BLaER1 treated with 17β-estradiol and CSF1 and Interleukin-3, amounts not matched to agents 10 nM and 100 nM (cell line): ENCODE measurements at regions not wholly inside any gene's neighbourhood (a gene's known extent, or its start where the extent isn't known, plus 50 kb on each side); places are given as distances from the start of the nearest gene placed in this dataset.

ENCODE experiments used
- H3K27ac ChIP-seq, 11 experiments: shearing (Covaris generic); formaldehyde crosslinking; 2 replicates each; pipeline ENCODE4 v1.8.1; 2022
- H3K27me3 ChIP-seq, 11 experiments: shearing (Covaris generic); formaldehyde crosslinking; 2 replicates each; pipeline ENCODE4 v1.8.1; 2022
- H3K36me3 ChIP-seq, 11 experiments: shearing (Covaris generic); formaldehyde crosslinking; 2 replicates each; pipeline ENCODE4 v1.8.1; 2022
- H3K4me1 ChIP-seq, 10 experiments: shearing (Covaris generic); formaldehyde crosslinking; 2 replicates each; pipeline ENCODE4 v1.8.1; 2022
- H3K4me2 ChIP-seq, 11 experiments: shearing (Covaris generic); formaldehyde crosslinking; 2 replicates each; pipeline ENCODE4 v1.8.1; 2022
- H3K4me3 ChIP-seq, 10 experiments: shearing (Covaris generic); formaldehyde crosslinking; 2 replicates each; pipeline ENCODE4 v1.8.1; 2022
- H3K9ac ChIP-seq, 11 experiments: shearing (Covaris generic); formaldehyde crosslinking; 2 replicates each; pipeline ENCODE4 v1.8.1; 2022
- H3K9me3 ChIP-seq, 11 experiments: shearing (Covaris generic); formaldehyde crosslinking; replicated peaks in 1 of 11; 2 replicates each; pipeline ENCODE4 v1.8.1; 2022
- H4K20me1 ChIP-seq, 11 experiments: shearing (Covaris generic); formaldehyde crosslinking; 2 replicates each; pipeline ENCODE4 v1.8.1; 2022
- Cebpa-rat ChIP-seq, 11 experiments: shearing (Covaris generic); IDR thresholded peaks; 2 replicates each; pipeline ENCODE4 v1.8.1; 2022

DNA sequence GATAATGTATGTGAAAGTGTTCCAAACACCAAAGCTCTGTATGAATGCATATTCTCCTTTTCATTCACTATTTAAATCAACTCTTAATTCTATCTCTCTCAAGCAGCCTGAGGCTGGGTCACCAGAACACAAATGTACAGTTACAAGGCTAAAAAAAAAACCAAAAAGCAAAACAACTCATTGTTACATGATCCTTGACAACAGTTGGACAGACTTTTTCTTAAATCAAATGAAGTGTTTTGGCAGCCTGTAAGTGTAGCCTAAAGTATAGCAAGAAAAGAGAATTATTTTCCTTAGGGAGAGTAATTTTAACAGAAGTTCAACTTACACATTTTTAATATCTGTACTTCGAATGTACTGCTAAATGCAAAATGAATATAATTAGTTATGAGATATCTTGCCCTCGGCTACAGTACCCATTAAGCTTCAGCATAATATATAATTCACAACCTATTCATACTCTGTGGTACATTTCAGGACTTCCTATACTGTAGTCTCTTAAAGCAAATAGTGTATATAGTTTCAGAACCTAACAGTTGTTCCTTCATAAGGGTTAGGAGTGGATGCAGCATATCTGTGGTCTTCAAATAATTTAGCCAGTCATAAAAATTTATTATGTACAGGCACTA is 214.0 kb upstream of the BTG1 start:
- TF ChIP-seq Cebpa-rat (IDR thresholded peaks at IDR 0.05) = no peak
- Histone ChIP-seq H3K9ac (no peak overlapping the region), H3K36me3 (peaks cover 0 to 7% (median 0%) of the 10 kb centered on the region in 11 experiments; a peak in 1 of 22 replicates), H3K4me1 (peaks cover 46 to 56% (median 52%) of the 10 kb centered on the region in 10 experiments), H3K4me2 (peak overlapping the region in 3 of 11 experiments; percentile 26 to 89 (median 69); a peak in 5 of 22 replicates), H3K4me3 (no peak overlapping the region), H3K9me3 (peaks cover 18 to 46% (median 30%) of the 10 kb centered on the region in 11 experiments; a peak in 20 of 22 replicates), H3K27me3 (no peaks in the 10 kb centered on the region), H3K27ac (peak overlapping the region in 3 of 11 experiments; percentile 41 to 97 (median 94); a peak in 3 of 22 replicates), H4K20me1 (no peaks in the 10 kb centered on the region)

DNA sequence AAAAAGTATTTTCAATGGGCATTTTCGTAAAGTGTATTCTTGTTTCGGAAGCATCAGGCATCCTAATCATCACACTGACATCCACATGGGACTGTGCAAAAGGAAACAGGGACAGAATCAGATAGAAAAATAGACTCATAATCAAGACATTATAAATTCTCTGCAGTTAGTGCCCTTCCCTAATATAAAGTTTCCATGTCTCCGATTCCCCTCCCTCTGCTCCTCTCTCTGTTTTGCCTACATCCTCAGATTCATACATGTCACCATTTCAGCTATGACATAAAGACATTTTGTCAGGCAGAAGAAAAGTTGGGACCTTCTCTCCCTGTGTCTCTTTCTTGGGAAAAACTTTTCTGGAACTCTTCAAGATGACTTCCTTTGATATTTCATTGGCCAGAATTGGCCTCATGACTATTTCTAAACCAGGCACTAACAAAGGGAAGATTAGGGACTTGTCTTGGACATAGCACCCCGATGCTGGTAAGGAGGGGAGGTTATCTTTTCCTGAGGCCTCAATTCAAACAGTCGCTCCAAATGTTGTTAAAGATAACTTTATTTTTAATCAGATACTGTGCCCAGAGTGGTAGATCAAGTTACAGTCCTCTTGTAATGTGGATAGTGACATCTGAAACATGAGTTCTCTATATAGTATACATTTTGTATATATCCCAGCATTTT is 212.1 kb upstream of the BTG1 start:
- no peak overlapping the region for H3K27ac ChIP-seq
- H3K4me2 ChIP-seq = no peak overlapping the region
- H3K36me3 ChIP-seq = peaks cover 0 to 15% (median 0%) of the 10 kb centered on the region in 11 experiments; a peak in 2 of 22 replicates
- H3K9me3 ChIP-seq = peaks cover 30 to 54% (median 41%) of the 10 kb centered on the region in 11 experiments; a peak in 21 of 22 replicates
- no peak overlapping the region for H3K9ac ChIP-seq
- no peaks in the 10 kb centered on the region for H4K20me1 ChIP-seq
- no peak for TF ChIP-seq Cebpa-rat (IDR thresholded peaks at IDR 0.05)
- peaks cover 31 to 42% (median 37%) of the 10 kb centered on the region in 10 experiments for H3K4me1 ChIP-seq
- no peaks in the 10 kb centered on the region for H3K27me3 ChIP-seq
- no peak overlapping the region for H3K4me3 ChIP-seq

DNA sequence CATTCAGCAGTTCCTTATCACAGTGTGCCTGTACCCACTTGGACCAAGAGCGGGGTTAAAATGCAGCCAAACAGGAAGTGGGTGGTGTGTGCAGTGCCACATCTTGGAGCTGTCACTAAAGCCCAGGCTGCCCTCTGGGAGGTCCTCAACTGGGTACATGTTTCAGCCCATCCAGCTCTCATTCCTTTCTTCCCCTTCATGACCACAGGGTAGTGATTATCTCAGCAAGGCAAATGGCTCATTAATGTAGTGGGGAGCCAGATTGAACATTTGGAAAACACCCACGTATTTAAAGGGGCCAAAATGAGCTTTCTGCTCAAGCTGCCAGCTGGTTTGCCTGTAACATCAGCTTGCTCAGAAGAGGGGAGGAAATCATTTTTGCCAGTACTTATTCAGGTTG is 210.8 kb upstream of the BTG1 start:
- peak overlapping the region; percentile 20 to 62 (median 40); a peak in 19 of 22 replicates for H3K4me2 ChIP-seq
- no peak overlapping the region for H3K27ac ChIP-seq
- H3K36me3 ChIP-seq = peaks cover 0 to 15% (median 0%) of the 10 kb centered on the region in 11 experiments; a peak in 2 of 22 replicates
- peaks cover 30 to 54% (median 41%) of the 10 kb centered on the region in 11 experiments; a peak in 21 of 22 replicates for H3K9me3 ChIP-seq
- H3K9ac ChIP-seq = no peak overlapping the region
- H3K27me3 ChIP-seq = no peaks in the 10 kb centered on the region
- H4K20me1 ChIP-seq = no peaks in the 10 kb centered on the region
- no peak overlapping the region for H3K4me3 ChIP-seq
- H3K4me1 ChIP-seq = peaks cover 19 to 29% (median 24%) of the 10 kb centered on the region in 10 experiments
- TF ChIP-seq Cebpa-rat (IDR thresholded peaks at IDR 0.05) = no peak

DNA sequence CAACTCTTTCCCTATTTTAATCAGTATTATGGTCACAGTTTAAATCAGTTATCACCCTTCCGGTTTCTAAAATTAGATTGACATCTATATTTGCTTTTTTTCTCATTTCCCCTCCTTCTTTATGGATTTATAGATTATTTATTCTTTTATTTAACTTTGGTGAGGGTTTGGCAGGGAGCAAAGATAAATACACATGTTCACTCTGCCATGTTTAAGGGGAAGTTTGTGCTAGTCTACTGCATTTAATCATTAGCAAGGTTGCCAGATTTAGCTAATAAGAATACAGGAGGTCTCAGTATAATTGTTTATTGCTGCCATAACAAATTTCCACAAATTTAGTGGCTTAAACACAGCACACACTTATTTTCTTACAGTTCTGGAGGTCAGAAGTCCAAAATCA is 204.0 kb upstream of the BTG1 start:
- Histone ChIP-seq H3K27me3 (no peaks in the 10 kb centered on the region), H4K20me1 (no peaks in the 10 kb centered on the region), H3K27ac (no peak overlapping the region), H3K36me3 (peaks cover 0 to 8% (median 0%) of the 10 kb centered on the region in 11 experiments; a peak in 2 of 22 replicates), H3K4me2 (no peak overlapping the region), H3K4me1 (no peaks in the 10 kb centered on the region), H3K9ac (no peak overlapping the region), H3K9me3 (peaks cover 11 to 29% (median 22%) of the 10 kb centered on the region in 11 experiments; a peak in 18 of 22 replicates), H3K4me3 (no peak overlapping the region)
- TF ChIP-seq Cebpa-rat (IDR thresholded peaks at IDR 0.05) = no peak

DNA sequence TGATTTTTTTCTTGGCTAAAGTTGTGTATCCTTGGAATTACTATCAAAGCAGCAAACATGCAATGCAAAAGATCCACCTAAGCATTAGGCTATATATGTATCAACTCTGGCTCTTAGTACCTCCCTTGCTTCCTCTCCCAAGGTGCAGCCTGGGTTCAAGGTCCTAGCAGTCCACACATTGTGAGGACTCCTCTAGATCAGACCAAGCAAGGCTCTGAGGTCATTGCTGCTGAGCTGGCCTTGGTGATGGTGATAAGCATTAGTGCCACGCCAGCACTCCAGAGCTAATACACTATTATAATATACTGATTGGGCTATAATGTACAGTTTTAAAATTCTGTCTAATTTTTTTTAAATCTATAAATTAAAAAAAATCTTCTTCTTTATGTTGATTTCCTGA is 196.9 kb upstream of the BTG1 start:
- no peak overlapping the region for H3K27ac ChIP-seq
- H3K4me2 ChIP-seq = no peak overlapping the region
- TF ChIP-seq Cebpa-rat (IDR thresholded peaks at IDR 0.05) = no peak
- peaks cover 11 to 27% (median 19%) of the 10 kb centered on the region in 11 experiments; a peak in 19 of 22 replicates for H3K9me3 ChIP-seq
- H3K36me3 ChIP-seq = peaks cover 0 to 7% (median 0%) of the 10 kb centered on the region in 11 experiments; a peak in 1 of 22 replicates
- H3K4me3 ChIP-seq = no peak overlapping the region
- H4K20me1 ChIP-seq = no peaks in the 10 kb centered on the region
- no peaks in the 10 kb centered on the region for H3K27me3 ChIP-seq
- H3K9ac ChIP-seq = no peak overlapping the region
- H3K4me1 ChIP-seq = no peaks in the 10 kb centered on the region

DNA sequence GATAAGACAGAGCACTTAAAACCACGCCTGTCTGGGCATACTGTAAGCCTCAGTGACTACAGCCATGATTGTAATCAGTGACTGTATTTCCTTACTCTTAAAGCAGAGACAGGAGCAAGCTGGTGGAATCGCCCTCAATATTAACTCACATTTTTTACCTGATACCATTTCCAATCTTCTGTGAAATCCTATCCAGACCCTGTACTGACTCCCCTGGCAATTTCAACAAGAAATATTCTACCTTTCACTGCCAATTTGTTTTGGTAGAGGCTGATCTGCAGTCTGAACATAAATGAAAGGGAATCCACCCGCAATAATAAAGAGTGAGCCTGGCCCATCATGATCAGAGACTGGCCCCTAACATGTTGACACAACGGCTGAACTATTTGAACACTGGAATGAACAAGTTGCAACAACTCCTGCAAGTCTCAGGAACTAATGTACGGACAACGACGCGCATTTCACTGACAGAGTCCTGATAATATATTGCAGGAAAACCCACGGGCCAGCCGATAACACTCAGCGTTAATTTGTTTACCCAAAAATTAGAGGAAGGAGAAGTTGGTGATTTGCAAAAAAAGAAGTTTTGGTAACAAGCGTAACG is 195.5 kb upstream of the BTG1 start:
- H3K36me3 ChIP-seq = peaks cover 0 to 7% (median 0%) of the 10 kb centered on the region in 11 experiments; a peak in 1 of 22 replicates
- no peak overlapping the region for H3K27ac ChIP-seq
- H3K9me3 ChIP-seq = peaks cover 11 to 21% (median 19%) of the 10 kb centered on the region in 11 experiments; a peak in 19 of 22 replicates
- H3K9ac ChIP-seq = no peak overlapping the region
- TF ChIP-seq Cebpa-rat (IDR thresholded peaks at IDR 0.05) = no peak
- peaks cover 0 to 3% (median 0%) of the 10 kb centered on the region in 10 experiments; a peak in 2 of 20 replicates for H3K4me1 ChIP-seq
- no peaks in the 10 kb centered on the region for H4K20me1 ChIP-seq
- H3K4me3 ChIP-seq = no peak overlapping the region
- H3K27me3 ChIP-seq = no peaks in the 10 kb centered on the region
- H3K4me2 ChIP-seq = no peak overlapping the region

DNA sequence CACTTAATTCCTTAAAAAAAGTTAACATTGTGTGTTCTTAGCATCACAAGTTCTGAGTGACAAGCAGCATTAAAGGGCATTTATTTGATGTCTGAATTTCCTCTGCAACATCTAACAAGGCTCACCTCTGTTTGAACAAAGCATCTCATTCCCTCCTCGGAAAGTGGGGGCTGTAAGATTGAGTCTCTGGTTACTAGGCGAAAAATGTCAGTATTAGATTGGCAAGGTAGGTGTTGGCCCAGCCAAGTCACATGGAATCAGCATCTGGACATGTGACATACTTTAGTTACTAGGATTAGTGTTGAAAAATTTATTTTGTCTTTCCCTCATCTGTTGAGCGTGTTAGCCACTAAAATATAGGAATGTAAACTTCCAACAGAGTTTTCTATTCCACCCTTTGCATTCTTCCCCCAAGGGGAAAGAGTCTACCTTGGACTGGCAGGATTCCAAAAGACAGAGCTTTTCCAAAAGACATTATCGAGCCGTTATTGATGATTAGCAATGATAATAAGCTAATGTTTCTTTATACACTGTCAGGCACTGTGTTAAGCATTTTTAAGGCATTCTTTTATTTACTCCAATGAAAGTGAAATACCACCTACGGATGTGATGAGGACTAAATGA is 194.9 kb upstream of the BTG1 start:
- H3K4me3 ChIP-seq = no peak overlapping the region
- H4K20me1 ChIP-seq = no peaks in the 10 kb centered on the region
- H3K4me2 ChIP-seq = no peak overlapping the region
- H3K9ac ChIP-seq = no peak overlapping the region
- peaks cover 0 to 9% (median 0%) of the 10 kb centered on the region in 10 experiments; a peak in 2 of 20 replicates for H3K4me1 ChIP-seq
- peaks cover 0 to 7% (median 0%) of the 10 kb centered on the region in 11 experiments; a peak in 1 of 22 replicates for H3K36me3 ChIP-seq
- H3K9me3 ChIP-seq = peaks cover 5 to 17% (median 14%) of the 10 kb centered on the region in 11 experiments; a peak in 18 of 22 replicates
- H3K27me3 ChIP-seq = no peaks in the 10 kb centered on the region
- TF ChIP-seq Cebpa-rat (IDR thresholded peaks at IDR 0.05) = no peak
- H3K27ac ChIP-seq = no peak overlapping the region

DNA sequence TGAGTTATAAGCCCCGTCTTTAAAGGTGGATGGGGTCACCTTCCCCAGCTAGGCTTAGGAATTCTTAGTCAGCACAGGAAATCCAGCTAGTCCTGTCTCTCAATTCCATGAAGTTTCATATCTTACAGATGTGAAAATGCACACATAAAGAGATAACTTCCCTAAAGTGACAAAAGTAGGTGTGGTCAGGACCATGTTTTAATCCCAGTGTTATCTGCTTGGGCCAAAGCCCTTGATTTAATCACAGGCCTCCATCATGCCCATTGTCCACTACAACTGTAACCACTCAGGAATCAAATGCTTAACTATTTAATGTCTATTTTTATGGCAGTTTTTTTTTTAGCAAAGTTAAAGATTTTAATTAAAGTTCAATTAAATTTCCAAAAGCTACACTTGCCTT is 194.4 kb upstream of the BTG1 start:
- Histone ChIP-seq H3K4me3 (no peak overlapping the region), H3K4me1 (peaks cover 0 to 9% (median 0%) of the 10 kb centered on the region in 10 experiments; a peak in 2 of 20 replicates), H3K27me3 (no peaks in the 10 kb centered on the region), H3K9ac (no peak overlapping the region), H4K20me1 (no peaks in the 10 kb centered on the region), H3K9me3 (peaks cover 2 to 11% (median 8%) of the 10 kb centered on the region in 11 experiments; a peak in 16 of 22 replicates), H3K27ac (no peak overlapping the region), H3K4me2 (no peak overlapping the region), H3K36me3 (peaks cover 0 to 7% (median 0%) of the 10 kb centered on the region in 11 experiments; a peak in 1 of 22 replicates)
- TF ChIP-seq Cebpa-rat (IDR thresholded peaks at IDR 0.05) = no peak
